HCT116 (cell line): ENCODE measurements at regions not wholly inside any gene's neighbourhood (a gene's known extent, or its start where the extent isn't known, plus 50 kb on each side); places are given as distances from the start of the nearest gene placed in this dataset.

ENCODE experiments used
- ATF3 ChIP-seq: IDR thresholded peaks from 2 replicates; pipeline ENCODE4 v1.6.1; 2012
- CEBPB ChIP-seq: IDR thresholded peaks from 2 replicates; pipeline ENCODE4 v1.6.1; 2012; ENCODE audit warnings: low read depth
- CTCF ChIP-seq, 3 experiments: fragments of 200-600 bp in 1 of 3; sonication (generic) in 1 of 3; IDR thresholded peaks in 2 of 3; conservative IDR thresholded peaks in 1 of 3; 2 replicates each; pipeline ENCODE4 v1.5.1; 2012 to 2017; ENCODE audit warnings: low read depth in 2 of 3, low read length in 2 of 3, antibody characterized with exemption in 1 of 3, borderline replicate concordance in 1 of 3, control low read depth in 1 of 3, mild to moderate bottlenecking in 1 of 3, mixed read lengths in 1 of 3, mixed run types in 1 of 3, moderate library complexity in 1 of 3; ENCODE audit not compliant: insufficient read depth in 1 of 3
- ELF1 ChIP-seq: IDR thresholded peaks from 2 replicates; pipeline ENCODE4 v1.6.1; 2012; ENCODE audit warnings: low read depth, borderline replicate concordance
- EZH2 ChIP-seq: fragments of 200-600 bp; sonication (generic); IDR thresholded peaks from 2 replicates; pipeline ENCODE4 v1.6.1; 2017; ENCODE audit warnings: antibody characterized with exemption, mixed run types
- FOSL1 ChIP-seq: IDR thresholded peaks from 2 replicates; pipeline ENCODE4 v1.6.1; 2012; ENCODE audit warnings: low read depth
- POLR2A ChIP-seq: IDR thresholded peaks from 2 replicates; pipeline ENCODE4 v1.7.0; 2011; ENCODE audit warnings: borderline replicate concordance; ENCODE audit not compliant: insufficient read depth, insufficient read length; ENCODE audit errors: extremely low read depth
- RAD21 ChIP-seq: IDR thresholded peaks from 2 replicates; pipeline ENCODE4 v1.6.1; 2012; ENCODE audit warnings: low read depth, mild to moderate bottlenecking
- SRF ChIP-seq: IDR thresholded peaks from 2 replicates; pipeline ENCODE4 v1.6.1; 2012; ENCODE audit warnings: low read depth
- ZFX ChIP-seq: fragments of 450-650 bp; IDR thresholded peaks from 2 replicates; pipeline ENCODE4 v1.6.1; 2017

DNA sequence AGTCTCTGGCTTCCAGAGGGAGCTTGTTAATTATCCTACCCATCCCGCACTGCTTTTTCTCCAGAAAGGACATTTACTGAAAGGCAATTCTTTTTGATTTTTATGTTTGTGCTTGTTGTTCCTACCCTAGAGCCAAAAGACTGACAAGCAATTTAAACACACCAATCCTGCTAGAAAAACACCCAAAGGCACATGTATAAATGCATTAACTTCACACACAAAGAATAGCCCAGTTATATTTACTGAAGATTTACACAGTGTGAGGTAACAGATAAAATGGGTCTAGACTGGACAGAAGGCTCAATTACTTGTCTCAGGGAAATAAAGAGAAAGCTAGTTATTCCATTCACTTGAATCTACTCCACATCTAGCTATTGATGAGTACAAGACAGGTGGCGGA, 61.2 kb upstream of the NOCT start:
- TF ChIP-seq CTCF (IDR thresholded peaks at IDR 0.05 in 2 of 3, conservative IDR thresholded peaks at IDR 0.05 in 1 of 3; ENCODE audit: borderline replicate concordance in 1 of 3, insufficient read depth in 1 of 3, low read depth in 2 of 3, low read length in 2 of 3), result no peak
- TF ChIP-seq ZFX, result no peak
- TF ChIP-seq POLR2A, result no peak
- TF ChIP-seq RAD21, result no peak
- TF ChIP-seq SRF, result no peak
- no peak for TF ChIP-seq ELF1
- no peak for TF ChIP-seq FOSL1
- TF ChIP-seq CEBPB, result no peak
- no peak for TF ChIP-seq ATF3
- no peak for TF ChIP-seq EZH2
